ENCODE measurements at regions not wholly inside any gene's neighbourhood (a gene's known extent, or its start where the extent isn't known, plus 50 kb on each side); places are given as distances from the start of the nearest gene placed in this dataset.
"Not testable (repeated sequence)": the region's sequence is repeated elsewhere in the genome, so short reads cannot be mapped to it uniquely, and the experiment has no call there.

GRCh38 chr11:81241672-81242275, 1491.9 kb downstream of the FAM181B start:
- ChIA-PET POLR2A (no interaction called here), CTCF (no interaction called here)
- Histone ChIP-seq H3K9me3 (ENCODE audit: control insufficient read depth, insufficient read depth, low read length) (no peaks in the 10 kb centered on the region), H3K4me3 (ENCODE audit: low read depth, low read length) (no peak overlapping the region), H3K27me3 (ENCODE audit: control insufficient read depth, insufficient read depth, low read length) (no peaks in the 10 kb centered on the region), H3K27ac (ENCODE audit: low read depth, low read length) (no peak overlapping the region)
- DNase-seq (ENCODE audit: low read depth, low spot score), result no peak
- no peak for TF ChIP-seq CTCF (IDR thresholded peaks at IDR 0.05; ENCODE audit: low read depth, low read length)

- no peak for DNase-seq (ENCODE audit: low read depth, low spot score)
- no peaks in the 10 kb centered on the region for H3K9me3 ChIP-seq (ENCODE audit: control insufficient read depth, insufficient read depth, low read length)
- ChIA-PET POLR2A (no interaction called here), CTCF (no interaction called here)
- no peak overlapping the region for H3K4me3 ChIP-seq (ENCODE audit: low read depth, low read length)
- no peaks in the 10 kb centered on the region for H3K27me3 ChIP-seq (ENCODE audit: control insufficient read depth, insufficient read depth, low read length)
- no peak overlapping the region for H3K27ac ChIP-seq (ENCODE audit: low read depth, low read length)
- TF ChIP-seq CTCF (IDR thresholded peaks at IDR 0.05; ENCODE audit: low read depth, low read length), result 0 out of 2 replicates have a peak, but pooled peaks have one; percentile 20
Measured at GRCh38 chr11:81237139-81237538, 1496.5 kb downstream of the FAM181B start.

- POLR2A ChIA-PET; H3K4me3 ChIP-seq (ENCODE audit: low read depth, low read length); CTCF ChIA-PET; H3K27ac ChIP-seq (ENCODE audit: low read depth, low read length); DNase-seq (ENCODE audit: low read depth, low spot score); H3K27me3 ChIP-seq (ENCODE audit: control insufficient read depth, insufficient read depth, low read length); H3K9me3 ChIP-seq (ENCODE audit: control insufficient read depth, insufficient read depth, low read length): not testable (repeated sequence)
Measured at GRCh38 chr11:81227409-81227808, 1506.3 kb downstream of the FAM181B start.

- DNase-seq (ENCODE audit: low read depth, low spot score), result no peak
- TF ChIP-seq CTCF (IDR thresholded peaks at IDR 0.05; ENCODE audit: low read depth, low read length), result no peak
- ChIA-PET POLR2A (no interaction called here), CTCF (no interaction called here)
- Histone ChIP-seq H3K9me3 (ENCODE audit: control insufficient read depth, insufficient read depth, low read length) (no peaks in the 10 kb centered on the region), H3K27ac (ENCODE audit: low read depth, low read length) (no peak overlapping the region), H3K27me3 (ENCODE audit: control insufficient read depth, insufficient read depth, low read length) (no peaks in the 10 kb centered on the region), H3K4me3 (ENCODE audit: low read depth, low read length) (no peak overlapping the region)
Measured at GRCh38 chr11:81224396-81224795, 1509.3 kb downstream of the FAM181B start.

GRCh38 chr11:81222491-81222890, 1511.2 kb downstream of the FAM181B start:
- CTCF ChIA-PET, result no interaction called here
- POLR2A ChIA-PET, result no interaction called here
- DNase-seq (ENCODE audit: low read depth, low spot score), result no peak
- H3K4me3 ChIP-seq (ENCODE audit: low read depth, low read length), result no peak overlapping the region
- H3K9me3 ChIP-seq (ENCODE audit: control insufficient read depth, insufficient read depth, low read length), result no peaks in the 10 kb centered on the region
- H3K27me3 ChIP-seq (ENCODE audit: control insufficient read depth, insufficient read depth, low read length), result no peaks in the 10 kb centered on the region
- no peak for TF ChIP-seq CTCF (IDR thresholded peaks at IDR 0.05; ENCODE audit: low read depth, low read length)
- H3K27ac ChIP-seq (ENCODE audit: low read depth, low read length), result no peak overlapping the region
